Peyer's patch (tissue), 4 donors: ENCODE measurements at regions not wholly inside any gene's neighbourhood (a gene's known extent, or its start where the extent isn't known, plus 50 kb on each side); places are given as distances from the start of the nearest gene placed in this dataset.

Experiments used
- DNase-seq, 3 donors: peaks; one replicate each; pipeline ENCODE4 v3.0.0-alpha.2; 2017 to 2019
- H3K27ac ChIP-seq, 4 donors: fragments of 200-600 bp; sonication (generic); one replicate each; pipeline ENCODE4 v1.5.1; 2016 to 2019
- H3K27me3 ChIP-seq, 2 donors: fragments of 200-600 bp; sonication (generic); one replicate each; pipeline ENCODE4 v1.5.1; 2019
- H3K36me3 ChIP-seq, 3 donors: fragments of 200-600 bp; sonication (generic); one replicate each; pipeline ENCODE4 v1.5.1; 2016 to 2019
- H3K4me1 ChIP-seq, 4 donors: fragments of 200-600 bp; sonication (generic); one replicate each; pipeline ENCODE4 v1.5.1; 2016 to 2019
- H3K4me3 ChIP-seq, 4 donors: fragments of 200-600 bp; sonication (generic); 1 replicate in 3 of 4; 2 replicates in 1 of 4; pipeline ENCODE4 v1.5.1; 2016 to 2019; ENCODE audit warnings: mild to moderate bottlenecking in 1 of 4
- H3K9me3 ChIP-seq, 4 donors: fragments of 200-600 bp; sonication (generic); one replicate each; pipeline ENCODE4 v1.5.1; 2016 to 2019; ENCODE audit warnings: mild to moderate bottlenecking in 1 of 4
- POLR2A ChIP-seq, 2 donors: fragments of 450-650 bp; IDR thresholded peaks; one replicate each; pipeline ENCODE4 v1.5.1; 2017; ENCODE audit warnings: antibody characterized with exemption in 2 of 2, mild to moderate bottlenecking in 2 of 2, moderate library complexity in 2 of 2
- TF ChIP-seq, protein P1 (sequence below), 6 experiments: fragments of 450-650 bp in 4 of 6; fragments of 200-600 bp in 2 of 6; sonication (generic) in 1 of 6; IDR thresholded peaks; one replicate each; pipeline ENCODE4 v1.5.1; 2017 to 2019; ENCODE audit warnings: antibody characterized with exemption in 6 of 6, mild to moderate bottlenecking in 3 of 6, moderate library complexity in 1 of 6

DNA sequence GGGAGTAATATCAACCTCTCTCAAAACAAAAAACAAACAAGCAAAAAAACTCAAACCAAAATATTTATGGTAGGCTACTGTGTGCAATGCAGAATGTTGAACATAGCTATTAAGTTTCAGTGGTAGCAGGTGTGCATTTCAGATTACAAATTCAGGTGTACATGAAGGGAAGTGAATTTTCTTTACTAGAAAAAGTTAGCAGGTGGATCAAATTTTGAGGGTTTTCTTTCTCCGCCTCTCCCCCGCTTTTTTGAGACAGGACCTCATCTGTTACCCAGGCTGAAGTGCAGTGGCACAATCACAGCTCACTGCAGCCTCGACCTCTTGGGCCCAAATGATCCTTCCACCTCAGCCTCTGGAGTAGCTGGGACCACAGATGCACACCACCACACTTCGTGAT is 109.7 kb upstream of the GOLIM4 start:
- TF ChIP-seq, protein P1, sequence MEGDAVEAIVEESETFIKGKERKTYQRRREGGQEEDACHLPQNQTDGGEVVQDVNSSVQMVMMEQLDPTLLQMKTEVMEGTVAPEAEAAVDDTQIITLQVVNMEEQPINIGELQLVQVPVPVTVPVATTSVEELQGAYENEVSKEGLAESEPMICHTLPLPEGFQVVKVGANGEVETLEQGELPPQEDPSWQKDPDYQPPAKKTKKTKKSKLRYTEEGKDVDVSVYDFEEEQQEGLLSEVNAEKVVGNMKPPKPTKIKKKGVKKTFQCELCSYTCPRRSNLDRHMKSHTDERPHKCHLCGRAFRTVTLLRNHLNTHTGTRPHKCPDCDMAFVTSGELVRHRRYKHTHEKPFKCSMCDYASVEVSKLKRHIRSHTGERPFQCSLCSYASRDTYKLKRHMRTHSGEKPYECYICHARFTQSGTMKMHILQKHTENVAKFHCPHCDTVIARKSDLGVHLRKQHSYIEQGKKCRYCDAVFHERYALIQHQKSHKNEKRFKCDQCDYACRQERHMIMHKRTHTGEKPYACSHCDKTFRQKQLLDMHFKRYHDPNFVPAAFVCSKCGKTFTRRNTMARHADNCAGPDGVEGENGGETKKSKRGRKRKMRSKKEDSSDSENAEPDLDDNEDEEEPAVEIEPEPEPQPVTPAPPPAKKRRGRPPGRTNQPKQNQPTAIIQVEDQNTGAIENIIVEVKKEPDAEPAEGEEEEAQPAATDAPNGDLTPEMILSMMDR (IDR thresholded peaks at IDR 0.05): no peak
- no peak for TF ChIP-seq POLR2A (IDR thresholded peaks at IDR 0.05)

DNA sequence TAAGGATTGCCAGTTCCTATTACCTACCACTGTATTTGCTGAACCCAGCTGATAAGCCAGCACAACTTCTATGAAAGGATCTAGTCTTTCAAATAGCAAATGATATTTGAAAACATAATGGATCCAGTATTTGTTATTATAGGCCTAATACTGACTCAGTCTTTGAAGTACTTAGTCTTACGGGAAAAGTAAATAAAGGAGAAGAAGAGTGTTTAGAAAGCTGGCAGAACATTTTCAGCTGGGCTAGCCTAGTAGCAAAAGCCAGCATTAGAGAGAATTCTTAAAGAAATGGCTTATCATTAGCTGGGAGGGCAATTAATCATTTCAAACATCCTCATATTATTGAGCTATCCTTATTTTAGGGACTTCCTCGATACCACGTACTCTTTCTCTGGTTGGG is 101.4 kb upstream of the GOLIM4 start:
- Histone ChIP-seq H3K27me3 (no peaks in the 10 kb centered on the region), H3K36me3 (no peaks in the 10 kb centered on the region), H3K4me3 (no peak overlapping the region), H3K4me1 (no peaks in the 10 kb centered on the region), H3K9me3 (no peaks in the 10 kb centered on the region), H3K27ac (no peak overlapping the region)
- TF ChIP-seq, protein P1 (IDR thresholded peaks at IDR 0.05): no peak
- TF ChIP-seq POLR2A (IDR thresholded peaks at IDR 0.05): no peak
- no peak for DNase-seq

More for the DNA sequence above, 109.7 kb upstream of the GOLIM4 start:
- Histone ChIP-seq H3K36me3 (no peaks in the 10 kb centered on the region), H3K4me1 (no peaks in the 10 kb centered on the region), H3K27me3 (no peaks in the 10 kb centered on the region), H3K9me3 (no peaks in the 10 kb centered on the region), H3K4me3 (no peak overlapping the region), H3K27ac (no peak overlapping the region)
- no peak for DNase-seq

DNA sequence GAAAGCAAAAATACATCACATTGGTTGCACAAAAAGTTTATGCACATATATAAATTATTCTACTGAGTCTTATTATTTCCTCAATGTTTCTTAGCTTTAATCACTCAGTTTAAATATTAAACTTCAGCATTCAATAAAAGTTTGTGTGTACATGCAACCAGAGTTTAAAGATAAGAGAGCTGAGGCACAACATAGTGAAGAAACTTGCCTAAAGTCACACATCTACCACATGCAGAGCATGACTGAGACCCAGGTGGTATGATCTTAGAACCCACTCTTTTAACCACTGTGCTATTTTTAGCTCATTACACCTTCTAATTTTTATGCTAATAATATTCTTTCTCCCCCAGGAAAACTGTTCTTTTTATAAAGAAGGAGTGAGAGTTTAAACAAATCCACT is 96.1 kb upstream of the GOLIM4 start:
- H3K4me3 ChIP-seq: no peak overlapping the region
- no peaks in the 10 kb centered on the region for H3K4me1 ChIP-seq
- no peak for DNase-seq
- no peaks in the 10 kb centered on the region for H3K27me3 ChIP-seq
- no peak overlapping the region for H3K27ac ChIP-seq
- H3K36me3 ChIP-seq: no peaks in the 10 kb centered on the region
- TF ChIP-seq, protein P1 (IDR thresholded peaks at IDR 0.05): no peak
- TF ChIP-seq POLR2A (IDR thresholded peaks at IDR 0.05): no peak
- no peaks in the 10 kb centered on the region for H3K9me3 ChIP-seq

DNA sequence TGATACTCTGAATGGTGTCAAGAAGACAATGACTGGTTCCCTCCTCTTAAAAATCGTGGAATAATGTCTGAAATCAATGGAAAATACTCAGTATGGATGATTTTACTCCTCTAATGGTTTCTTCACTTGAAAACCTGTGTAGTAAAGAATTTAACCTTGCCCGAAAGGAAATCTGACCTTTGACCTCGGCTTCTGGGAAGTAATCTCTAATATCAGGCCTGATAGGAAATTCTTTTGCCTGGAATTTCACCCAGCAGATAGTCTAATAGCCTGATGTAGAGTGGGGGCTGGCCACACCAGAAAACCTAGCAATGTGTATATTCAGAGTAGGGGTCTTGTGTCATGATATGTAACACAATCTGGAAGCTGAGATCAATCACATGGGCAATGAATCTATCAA is 91.5 kb upstream of the GOLIM4 start:
- Histone ChIP-seq H3K36me3 (no peaks in the 10 kb centered on the region), H3K4me1 (no peaks in the 10 kb centered on the region), H3K27ac (no peak overlapping the region), H3K9me3 (no peaks in the 10 kb centered on the region), H3K4me3 (no peak overlapping the region), H3K27me3 (no peaks in the 10 kb centered on the region)
- TF ChIP-seq, protein P1 (IDR thresholded peaks at IDR 0.05): no peak
- no peak for TF ChIP-seq POLR2A (IDR thresholded peaks at IDR 0.05)
- no peak for DNase-seq

DNA sequence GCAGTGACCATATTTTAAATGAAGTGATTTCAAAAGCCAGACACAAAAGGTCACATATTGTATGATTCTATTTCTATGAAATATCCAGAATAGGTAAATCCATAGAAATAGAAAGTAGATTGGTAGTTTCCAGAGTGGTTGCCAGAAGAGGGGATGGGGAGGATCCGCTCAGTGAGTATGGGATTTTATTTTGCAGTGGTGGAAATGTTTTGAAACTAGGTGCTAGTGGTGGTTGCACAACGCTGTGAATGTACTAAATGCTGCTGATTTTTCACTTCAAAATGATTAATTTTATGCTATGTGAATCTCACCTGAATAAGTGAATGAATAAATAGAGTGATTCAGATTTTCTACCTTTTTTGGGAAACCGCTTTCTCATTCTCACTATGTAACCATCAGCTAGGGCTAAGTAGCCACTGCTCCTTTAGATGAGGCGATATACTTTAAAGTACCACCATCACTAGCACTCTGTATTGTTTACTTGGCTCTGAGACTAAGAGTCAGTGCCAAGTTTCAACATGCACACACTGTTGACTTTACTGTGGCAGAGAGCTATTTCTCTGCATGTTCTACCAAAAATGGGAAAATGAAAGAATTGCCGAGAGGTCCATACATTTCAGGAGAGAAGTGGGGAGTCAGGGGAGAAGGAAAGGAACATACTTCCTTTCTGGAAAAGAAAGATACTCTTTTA is 90.7 kb upstream of the GOLIM4 start:
- Histone ChIP-seq H3K4me1 (no peaks in the 10 kb centered on the region), H3K4me3 (no peak overlapping the region), H3K27ac (no peak overlapping the region), H3K9me3 (no peaks in the 10 kb centered on the region), H3K27me3 (no peaks in the 10 kb centered on the region), H3K36me3 (no peaks in the 10 kb centered on the region)
- no peak for DNase-seq
- no peak for TF ChIP-seq POLR2A (IDR thresholded peaks at IDR 0.05)
- TF ChIP-seq, protein P1 (IDR thresholded peaks at IDR 0.05): no peak

DNA sequence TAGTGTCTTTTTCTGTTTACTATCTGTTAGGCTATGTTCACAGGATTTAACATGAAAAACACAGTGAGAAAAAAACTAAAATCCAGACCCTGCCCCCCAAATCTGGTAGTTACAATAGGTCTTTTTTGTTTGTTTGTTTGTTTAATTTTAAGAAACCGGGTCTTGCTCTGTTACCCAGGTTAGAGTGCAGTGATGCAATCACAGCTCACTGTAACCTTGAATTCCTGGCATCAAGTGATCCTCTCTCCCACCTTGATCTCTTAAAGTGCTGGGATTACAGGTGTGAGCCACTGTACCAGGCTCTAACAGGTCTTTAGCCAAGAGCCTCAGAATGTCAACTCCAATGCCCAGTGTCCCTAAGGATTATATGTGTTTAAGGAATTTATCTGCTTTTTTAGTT is 88.0 kb upstream of the GOLIM4 start:
- TF ChIP-seq POLR2A (IDR thresholded peaks at IDR 0.05): no peak
- TF ChIP-seq, protein P1 (IDR thresholded peaks at IDR 0.05): no peak
- no peak overlapping the region for H3K27ac ChIP-seq
- no peak overlapping the region for H3K4me3 ChIP-seq

More for the DNA sequence above, 88.0 kb upstream of the GOLIM4 start:
- no peak for DNase-seq
- Histone ChIP-seq H3K27me3 (no peaks in the 10 kb centered on the region), H3K36me3 (no peaks in the 10 kb centered on the region), H3K4me1 (no peaks in the 10 kb centered on the region), H3K9me3 (no peaks in the 10 kb centered on the region)
